A549 (cell line): ENCODE measurements at regions not wholly inside any gene's neighbourhood (a gene's known extent, or its start where the extent isn't known, plus 50 kb on each side); places are given as distances from the start of the nearest gene placed in this dataset.

Source experiments
- POLR2A ChIP-seq: IDR thresholded peaks from 2 replicates; pipeline ENCODE4 v1.6.1; 2012; ENCODE audit warnings: mild to moderate bottlenecking, low read length
- TF ChIP-seq, protein P1 (sequence below): IDR thresholded peaks from 2 replicates; pipeline ENCODE4 v1.6.1; 2012

DNA sequence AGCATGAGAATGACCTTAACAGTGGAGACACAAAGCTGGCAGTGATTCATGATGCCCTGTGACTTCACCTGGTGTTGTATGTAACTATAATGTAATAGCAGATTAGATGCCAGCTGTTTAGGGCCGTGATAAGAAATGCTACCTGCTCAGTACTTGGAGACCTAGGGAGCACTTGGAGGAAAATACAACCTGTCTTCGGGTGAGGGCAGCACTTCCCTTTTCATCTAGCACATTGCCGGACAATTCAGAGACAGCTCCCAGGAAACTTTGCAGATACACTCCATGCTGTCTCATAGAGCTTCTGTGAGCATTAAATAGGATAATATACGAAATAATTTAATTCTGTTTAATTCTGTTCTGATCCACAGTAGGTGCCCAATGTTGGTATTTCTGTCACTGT lies 668.5 kb downstream of the TSN start:
- TF ChIP-seq, protein P1, sequence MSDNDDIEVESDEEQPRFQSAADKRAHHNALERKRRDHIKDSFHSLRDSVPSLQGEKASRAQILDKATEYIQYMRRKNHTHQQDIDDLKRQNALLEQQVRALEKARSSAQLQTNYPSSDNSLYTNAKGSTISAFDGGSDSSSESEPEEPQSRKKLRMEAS = no peak
- no peak for TF ChIP-seq POLR2A
